ENCODE measurements at regions not wholly inside any gene's neighbourhood (a gene's known extent, or its start where the extent isn't known, plus 50 kb on each side); places are given as distances from the start of the nearest gene placed in this dataset.

DNA sequence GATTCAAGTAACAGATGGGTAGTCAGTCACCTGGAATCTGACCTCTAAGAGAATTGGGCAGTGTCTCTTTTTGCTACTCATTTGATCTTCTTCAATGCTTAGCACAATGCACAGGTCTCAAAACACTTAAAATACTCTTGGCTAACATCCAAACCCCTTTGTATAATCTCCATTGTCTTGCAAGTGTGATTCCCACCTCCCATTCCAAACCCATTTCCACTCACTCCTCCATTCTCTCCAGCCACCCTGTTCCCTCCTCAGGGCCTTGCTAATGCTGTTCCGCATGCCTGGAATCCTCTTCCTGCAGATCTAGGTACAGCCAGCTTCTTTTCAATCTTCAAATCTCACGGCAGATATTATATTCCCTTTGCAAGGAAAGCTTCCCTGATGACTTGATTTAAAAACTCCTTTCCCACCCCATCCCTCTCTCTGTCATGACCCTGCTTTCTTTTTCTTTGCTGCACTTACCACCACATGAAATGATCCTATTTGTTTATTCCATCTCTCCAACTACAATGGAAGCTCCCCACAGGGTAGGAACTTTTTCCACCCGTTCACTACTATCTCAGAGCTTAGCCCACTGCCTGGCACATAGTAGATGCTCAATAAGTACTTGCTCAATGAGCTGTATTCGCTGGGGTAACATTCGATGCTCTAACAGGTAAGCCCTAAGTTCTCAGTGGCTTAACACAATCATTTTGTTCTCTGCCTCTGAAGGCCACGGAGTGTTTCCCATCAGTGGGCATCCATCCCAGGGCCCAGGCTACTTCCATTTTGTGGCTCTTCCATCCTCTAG, 121.7 kb downstream of the MN1 start:
- no peak for DNase-seq

DNA sequence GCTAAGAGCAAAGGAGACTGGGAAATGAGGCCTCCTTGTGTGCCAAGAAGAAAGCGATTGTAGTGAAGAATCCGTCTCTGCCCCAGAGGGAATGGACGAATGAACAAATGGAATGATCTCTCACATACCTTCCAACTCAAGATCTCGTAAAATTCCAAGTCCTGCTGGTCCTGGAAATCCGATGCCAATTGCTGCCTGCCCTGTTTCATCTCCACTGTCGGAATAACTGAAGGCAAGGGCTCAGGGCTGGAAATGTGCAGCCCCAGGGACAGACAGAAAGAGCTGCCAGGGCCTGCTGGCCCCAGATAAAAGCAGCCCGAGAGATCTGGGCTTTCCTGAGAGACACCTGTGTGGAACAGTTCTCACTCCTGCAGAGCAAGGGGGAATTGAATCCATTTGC, 120.9 kb downstream of the MN1 start:
- DNase-seq, result no peak

GRCh38 chr22:27681037-27681436, 120.5 kb downstream of the MN1 start:
- no peak for DNase-seq

DNA sequence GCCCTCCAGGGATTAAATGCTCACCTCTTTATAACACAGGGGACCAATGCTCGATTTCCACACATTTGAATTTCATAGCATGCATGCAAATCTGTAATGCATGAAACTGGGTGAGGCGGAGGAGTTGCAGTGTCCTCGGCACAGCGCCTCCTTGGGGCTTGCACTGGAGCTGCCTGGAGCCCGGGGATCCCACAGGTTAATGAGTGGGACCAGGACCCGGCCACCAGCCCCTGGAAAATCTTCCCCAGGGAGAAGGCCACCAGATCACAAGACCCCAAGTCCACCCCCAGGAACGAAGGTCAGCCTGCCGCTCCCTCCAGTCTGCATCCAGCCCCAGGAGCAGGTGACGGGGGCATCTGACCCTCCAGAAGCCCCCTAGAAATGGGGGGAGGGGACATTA, 119.1 kb downstream of the MN1 start:
- DNase-seq, result no peak

- no peak for DNase-seq
Observed at GRCh38 chr22:27684901-27685300, 116.7 kb downstream of the MN1 start.

DNA sequence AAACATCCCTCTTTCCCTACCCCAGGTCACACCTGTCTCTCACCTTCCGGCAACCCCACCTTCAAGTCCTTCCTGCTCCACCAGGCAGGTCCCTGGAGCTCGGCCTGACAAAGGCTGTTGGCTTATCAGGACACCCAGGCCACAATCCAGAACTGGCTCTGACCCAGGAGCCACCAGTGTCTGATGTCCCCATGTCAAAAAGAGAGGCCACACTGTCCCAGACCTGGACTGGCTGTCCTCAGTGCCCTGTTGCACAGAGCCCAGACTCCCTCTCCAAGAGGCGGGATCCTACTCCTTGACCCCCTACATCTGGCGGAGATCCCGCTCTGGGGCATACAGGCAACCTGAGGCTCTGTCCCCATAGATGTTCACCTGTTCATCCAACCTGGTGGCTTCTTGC, 116.0 kb downstream of the MN1 start:
- DNase-seq, result no peak

DNA sequence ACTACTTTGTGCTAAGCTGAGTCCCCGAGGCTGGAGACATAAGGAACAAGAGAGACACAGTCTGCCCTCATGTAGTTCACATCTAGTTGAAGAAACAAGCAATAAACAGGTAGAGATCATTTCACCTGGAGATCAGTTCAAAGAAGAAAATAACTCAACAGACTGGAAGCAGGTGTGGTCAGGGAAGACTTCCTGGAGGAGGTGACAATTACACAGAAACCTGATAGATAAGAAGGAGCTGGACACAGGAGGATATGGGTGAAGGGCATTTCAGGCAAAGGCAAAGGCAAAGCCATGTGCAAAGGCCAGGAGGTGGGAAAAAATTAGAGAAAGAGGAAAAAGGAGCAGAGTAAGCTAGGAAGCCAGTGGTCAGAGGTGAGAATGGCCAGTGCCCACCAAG, 115.6 kb downstream of the MN1 start:
- DNase-seq, result no peak

DNA sequence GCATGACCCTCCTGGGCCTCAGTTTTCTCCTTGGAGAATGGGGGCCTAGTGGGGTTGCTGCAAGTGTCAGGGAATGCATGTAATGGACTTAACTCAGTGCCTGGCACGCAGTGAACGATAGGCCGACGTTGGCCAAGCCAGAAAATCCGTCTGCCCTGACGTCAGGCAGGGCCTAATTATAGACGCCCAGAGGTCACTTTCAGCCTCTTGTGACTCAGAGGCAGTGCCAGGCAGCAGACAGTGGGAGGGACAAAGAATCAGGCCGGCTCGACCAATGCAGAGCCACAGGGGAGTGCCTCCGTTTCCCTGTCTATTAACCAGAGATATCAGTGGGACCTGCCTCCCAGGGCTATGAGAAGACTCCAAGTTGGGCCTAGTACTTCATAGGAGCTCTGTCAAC, 115.0 kb downstream of the MN1 start:
- no peak for DNase-seq

DNA sequence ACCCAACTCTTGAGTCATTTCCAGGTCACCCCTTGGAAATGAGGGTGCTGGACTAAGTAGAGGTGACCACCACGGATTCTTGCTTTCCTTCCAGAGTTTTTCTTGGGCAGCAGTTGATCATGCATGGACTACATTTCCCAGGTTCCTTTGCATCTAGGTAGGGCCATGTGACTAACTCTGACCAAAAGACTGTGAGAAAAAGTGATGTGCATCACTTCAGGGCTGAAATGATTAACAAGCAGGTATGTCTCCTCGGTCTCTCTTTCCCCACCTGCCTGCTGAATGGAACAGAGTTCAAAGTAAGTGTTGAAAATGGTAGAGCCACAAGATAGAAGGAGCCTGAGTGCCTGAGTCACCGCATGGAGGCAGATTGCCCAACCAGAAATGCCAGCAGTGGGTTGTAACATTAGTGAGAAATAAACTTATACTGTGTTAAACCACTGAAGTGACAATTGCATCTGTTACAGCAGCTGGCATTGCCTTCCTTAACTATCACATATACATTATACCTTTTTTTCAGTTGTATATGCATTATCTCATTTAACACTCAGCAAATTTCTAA, 113.5 kb downstream of the MN1 start:
- no peak for DNase-seq

- no peak for DNase-seq
Observed at GRCh38 chr22:27689664-27690063, 111.9 kb downstream of the MN1 start.

DNA sequence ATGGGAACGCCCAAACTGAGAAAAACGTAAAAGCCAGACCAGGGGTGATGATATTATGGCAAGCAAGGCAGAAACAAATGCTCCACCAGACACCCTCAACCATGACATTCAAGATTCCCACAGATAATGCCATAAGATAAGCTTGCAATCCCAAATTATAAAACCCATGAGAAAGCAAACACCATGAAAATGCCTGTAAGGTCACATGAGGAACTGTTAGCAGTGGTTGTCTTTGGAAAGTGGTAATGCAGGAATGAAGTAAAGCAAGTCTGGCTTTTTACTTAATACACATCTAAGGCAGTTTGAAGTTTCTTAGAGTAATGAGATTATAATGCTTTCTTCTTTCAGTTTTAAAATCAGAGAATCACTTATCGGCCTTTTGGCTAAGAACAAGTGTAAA, 111.0 kb downstream of the MN1 start:
- DNase-seq, result no peak

DNA sequence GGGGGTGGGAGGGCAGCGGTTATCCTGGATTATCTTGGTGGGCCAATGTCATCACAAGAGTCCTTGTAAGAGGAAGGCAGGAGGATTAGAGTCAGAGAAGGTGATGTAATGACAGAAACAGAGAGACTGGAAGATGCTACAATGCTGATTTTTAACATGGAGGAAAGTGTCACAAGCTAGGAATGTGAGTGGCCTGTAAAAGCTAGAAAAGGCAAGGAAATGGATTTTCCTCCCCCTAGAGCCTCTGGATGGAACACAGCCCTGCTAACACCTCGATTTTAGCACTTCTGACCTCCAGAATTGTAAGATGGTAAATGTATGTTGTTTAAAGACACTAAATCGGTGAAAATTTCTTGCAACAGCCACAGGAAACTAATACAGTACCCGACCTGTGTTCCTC, 109.3 kb downstream of the MN1 start:
- DNase-seq, result no peak

GRCh38 chr22:27695925-27696324, 105.6 kb downstream of the MN1 start:
- DNase-seq, result no peak

- no peak for DNase-seq
Observed at GRCh38 chr22:27697888-27698287, 103.7 kb downstream of the MN1 start.
